GM19397 (cell line): ENCODE measurements at regions not wholly inside any gene's neighbourhood (a gene's known extent, or its start where the extent isn't known, plus 50 kb on each side); places are given as distances from the start of the nearest gene placed in this dataset.

Experiments used
- ATAC-seq: cut with Tn5 transposase; IDR thresholded peaks from one replicate; pipeline ENCODE4 v1.9.1; 2021; ENCODE audit warnings: mild to moderate bottlenecking, moderate library complexity; ENCODE audit not compliant: unreplicated experiment

- no peak for ATAC-seq
Observed at GRCh38 chr3:24905266-24905665, 410.6 kb upstream of the THRB start.

- no peak for ATAC-seq
Observed at GRCh38 chr3:24907106-24907505, 412.5 kb upstream of the THRB start.

- ATAC-seq, result no peak
Observed at GRCh38 chr3:24911076-24911475, 416.4 kb upstream of the THRB start.

GRCh38 chr3:24915639-24916038 is 421.0 kb upstream of the THRB start:
- ATAC-seq, result no peak

- no peak for ATAC-seq
Observed at GRCh38 chr3:24917908-24918307, 423.3 kb upstream of the THRB start.

GRCh38 chr3:24923570-24923969 is 428.9 kb upstream of the THRB start:
- no peak for ATAC-seq

GRCh38 chr3:24929521-24929920 is 434.9 kb upstream of the THRB start:
- no peak for ATAC-seq

GRCh38 chr3:24933401-24933800 is 438.8 kb upstream of the THRB start:
- no peak for ATAC-seq

GRCh38 chr3:24936574-24936973 is 441.9 kb upstream of the THRB start:
- no peak for ATAC-seq

- no peak for ATAC-seq
Observed at GRCh38 chr3:24937228-24937627, 442.6 kb upstream of the THRB start.

GRCh38 chr3:24937780-24938179 is 443.1 kb upstream of the THRB start:
- no peak for ATAC-seq

GRCh38 chr3:24943961-24944360 is 449.3 kb upstream of the THRB start:
- no peak for ATAC-seq

GRCh38 chr3:24944805-24945520 is 450.3 kb upstream of the THRB start:
- ATAC-seq, result no peak

- ATAC-seq, result no peak
Observed at GRCh38 chr3:24945563-24945962, 450.9 kb upstream of the THRB start.

GRCh38 chr3:24947103-24947502 is 452.5 kb upstream of the THRB start:
- no peak for ATAC-seq

- no peak for ATAC-seq
Observed at GRCh38 chr3:24951180-24951579, 456.5 kb upstream of the THRB start.

- no peak for ATAC-seq
Observed at GRCh38 chr3:24952388-24952787, 457.7 kb upstream of the THRB start.

- no peak for ATAC-seq
Observed at GRCh38 chr3:24953060-24953771, 458.6 kb upstream of the THRB start.

- ATAC-seq, result no peak
Observed at GRCh38 chr3:24956613-24957012, 462.0 kb upstream of the THRB start.

GRCh38 chr3:24958271-24958670 is 463.6 kb upstream of the THRB start:
- no peak for ATAC-seq

GRCh38 chr3:24958910-24959447 is 464.3 kb upstream of the THRB start:
- ATAC-seq, result no peak
